ENCODE measurements at regions not wholly inside any gene's neighbourhood (a gene's known extent, or its start where the extent isn't known, plus 50 kb on each side); places are given as distances from the start of the nearest gene placed in this dataset.
"Not testable (repeated sequence)": the region's sequence is repeated elsewhere in the genome, so short reads cannot be mapped to it uniquely, and the experiment has no call there.

DNA sequence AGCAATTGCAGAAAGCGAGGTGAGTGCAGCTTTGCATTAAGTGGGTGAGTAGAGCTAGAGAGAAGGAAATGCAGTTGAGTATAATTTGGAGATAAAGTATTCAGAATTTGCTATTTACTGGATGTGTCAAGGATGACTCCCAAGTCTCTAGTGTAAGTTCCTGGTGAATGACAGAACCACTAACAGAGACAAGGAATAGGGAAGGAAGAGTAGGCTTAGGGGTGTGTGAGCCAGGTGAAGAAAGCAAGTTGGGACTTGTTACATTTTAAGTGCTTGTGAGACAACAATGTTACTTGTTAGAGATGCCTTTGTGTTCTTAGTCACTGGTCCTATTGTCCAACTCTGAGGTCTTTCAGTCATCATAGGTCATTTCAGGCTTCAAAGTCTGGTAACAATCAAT is 70.8 kb downstream of the TBC1D26 start:
- TF ChIP-seq POLR2AphosphoS5 (IDR thresholded peaks at IDR 0.05; ENCODE audit: borderline replicate concordance, low read depth, low read length); EZH2 (IDR thresholded peaks at IDR 0.05): not testable (repeated sequence)
